SK-N-DZ (cell line): ENCODE measurements at regions not wholly inside any gene's neighbourhood (a gene's known extent, or its start where the extent isn't known, plus 50 kb on each side); places are given as distances from the start of the nearest gene placed in this dataset.
"Not testable (repeated sequence)": the region's sequence is repeated elsewhere in the genome, so short reads cannot be mapped to it uniquely, and the experiment has no call there.

Experiments used
- DNase-seq: peaks from one replicate; pipeline ENCODE4 v3.0.0-alpha.2; 2015; ENCODE audit warnings: low spot score

GRCh38 chr16:50449800-50450199 is 81.0 kb upstream of the BRD7 start:
- DNase-seq, result no peak

GRCh38 chr16:50448981-50449380 is 80.2 kb upstream of the BRD7 start:
- DNase-seq, result no peak

DNA sequence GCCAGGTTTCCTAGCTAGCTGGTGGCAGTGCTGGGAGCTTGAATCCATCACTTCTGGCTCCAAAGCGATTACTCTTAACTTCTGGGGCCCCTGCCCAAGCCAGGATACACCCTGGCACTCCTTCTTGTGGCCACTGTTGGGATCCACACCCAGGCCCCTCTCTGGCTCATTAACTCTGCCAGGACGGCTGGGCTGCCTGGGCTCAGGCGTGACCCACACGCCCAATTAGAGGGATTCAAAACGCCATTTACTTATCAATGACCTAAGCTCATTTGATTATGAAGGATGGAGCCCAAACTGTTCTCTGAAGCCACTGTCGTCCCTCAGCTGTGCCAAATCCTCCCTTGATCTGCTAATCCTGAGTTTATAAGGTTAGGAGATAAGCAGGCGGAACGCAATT is 79.7 kb upstream of the BRD7 start:
- DNase-seq, result no peak

DNA sequence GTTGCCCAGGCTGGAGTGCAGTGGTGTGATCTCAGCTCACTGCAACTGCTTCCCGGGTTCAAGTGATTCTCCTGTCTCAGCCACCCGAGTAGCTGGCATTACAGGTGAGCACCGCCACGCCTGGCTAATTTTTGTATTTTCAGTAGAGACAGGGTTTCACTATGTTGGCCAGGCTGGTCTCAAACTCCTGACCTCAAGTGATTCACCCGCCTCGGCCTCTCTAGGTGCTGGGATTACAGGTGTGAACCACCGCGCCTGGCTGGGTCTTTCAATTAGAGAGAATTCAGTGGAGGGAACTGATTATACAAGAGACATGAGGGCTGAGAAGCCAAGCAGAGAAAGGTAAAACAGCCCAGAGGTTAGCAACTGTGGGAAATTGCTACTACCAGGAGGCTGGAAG is 78.6 kb upstream of the BRD7 start:
- not testable (repeated sequence) for DNase-seq

DNA sequence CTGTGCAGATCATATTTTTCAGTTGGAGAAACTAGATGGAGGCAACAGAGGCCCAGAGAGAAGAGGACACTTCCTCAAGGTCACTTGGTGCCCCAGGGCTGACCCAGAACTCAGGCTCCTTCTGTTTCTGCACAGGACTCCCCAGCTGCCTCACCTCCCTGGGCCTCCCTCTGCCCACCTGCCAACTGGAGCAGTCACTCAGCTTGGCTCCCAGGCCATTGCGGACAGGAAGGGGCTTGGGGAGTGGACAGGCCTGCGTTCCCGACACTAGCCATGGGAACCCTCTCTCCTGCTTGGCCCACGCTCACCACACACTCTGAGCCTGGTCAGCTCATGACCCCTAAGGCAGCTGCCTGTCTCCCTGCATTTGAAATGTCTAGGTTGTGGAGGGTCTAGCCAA is 78.1 kb upstream of the BRD7 start:
- no peak for DNase-seq

- no peak for DNase-seq
Measured at GRCh38 chr16:50445621-50446555, 77.1 kb upstream of the BRD7 start.

GRCh38 chr16:50444526-50444925 is 75.7 kb upstream of the BRD7 start:
- no peak for DNase-seq

- DNase-seq, result no peak
Measured at GRCh38 chr16:50442221-50442620, 73.4 kb upstream of the BRD7 start.

DNA sequence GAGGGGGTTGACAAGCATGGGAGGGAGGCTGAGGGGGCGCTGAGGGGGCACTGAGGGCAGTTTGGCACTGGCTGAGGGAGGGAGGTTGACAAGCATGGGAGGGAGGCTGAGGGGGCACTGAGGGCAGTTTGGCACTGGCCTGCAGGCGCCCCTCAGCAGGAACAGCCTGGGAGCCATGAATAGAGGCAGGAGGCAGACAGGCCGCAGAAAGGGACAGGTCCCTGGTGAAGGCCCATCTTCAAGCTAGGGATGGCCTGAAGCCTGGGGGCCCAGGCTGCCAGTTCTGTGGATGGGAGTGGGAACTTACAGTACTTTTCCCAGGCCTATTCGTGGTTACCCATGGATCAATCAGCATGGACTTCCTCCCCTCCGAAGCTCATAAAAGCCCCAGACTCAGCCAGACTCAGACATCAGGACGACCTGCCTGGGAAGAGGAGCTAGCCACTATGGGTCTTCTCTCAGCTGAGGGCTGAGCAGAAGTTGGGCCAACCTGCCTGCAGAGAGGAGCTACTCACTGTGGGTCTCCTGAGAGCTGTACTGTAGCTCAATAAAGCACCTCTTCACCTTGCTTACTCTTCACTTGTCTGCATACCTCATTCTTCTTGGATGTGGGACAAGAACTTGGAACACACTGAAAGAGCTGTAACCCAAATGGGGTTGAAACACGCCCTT is 72.8 kb upstream of the BRD7 start:
- no peak for DNase-seq

- DNase-seq, result no peak
Measured at GRCh38 chr16:50440991-50441390, 72.2 kb upstream of the BRD7 start.

- no peak for DNase-seq
Measured at GRCh38 chr16:50440531-50440930, 71.7 kb upstream of the BRD7 start.

DNA sequence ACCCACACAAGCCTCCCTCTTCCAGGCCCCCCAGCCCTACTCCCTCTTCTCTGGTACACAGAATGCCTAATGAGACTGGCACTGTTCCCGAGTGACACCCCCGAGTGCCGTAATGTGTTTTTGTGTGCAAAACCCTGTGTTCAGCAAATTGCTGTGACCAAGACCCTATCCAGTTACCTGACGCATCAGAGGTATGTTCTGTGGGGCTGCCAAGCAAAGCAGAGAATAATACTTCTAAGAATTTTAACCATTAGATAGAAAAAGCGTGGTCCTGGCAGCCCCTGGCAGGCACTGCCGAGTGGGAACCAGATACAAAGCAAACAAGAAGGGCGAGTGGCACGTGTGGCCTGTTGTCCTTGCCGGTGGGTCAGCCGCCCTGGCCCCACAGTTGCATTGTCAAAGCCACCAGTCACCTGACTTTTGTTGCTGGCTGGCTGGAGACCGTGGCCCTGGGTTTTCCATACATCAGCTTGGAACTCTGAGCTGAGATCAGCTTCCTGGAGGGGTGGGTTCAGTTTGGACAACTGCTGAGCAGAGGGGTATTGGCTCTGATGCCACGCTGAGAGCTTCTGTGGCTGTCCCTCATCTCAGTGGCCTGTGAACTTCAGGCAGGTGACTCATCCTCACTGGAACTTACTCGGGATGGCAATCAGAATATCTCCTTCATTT is 69.1 kb upstream of the BRD7 start:
- no peak for DNase-seq

- no peak for DNase-seq
Measured at GRCh38 chr16:50436271-50436670, 67.5 kb upstream of the BRD7 start.

GRCh38 chr16:50434872-50435478 is 66.2 kb upstream of the BRD7 start:
- no peak for DNase-seq

- DNase-seq, result no peak
Measured at GRCh38 chr16:50430076-50430475, 61.3 kb upstream of the BRD7 start.

GRCh38 chr16:50428742-50429141 is 60.0 kb upstream of the BRD7 start:
- DNase-seq, result no peak

- no peak for DNase-seq
Measured at GRCh38 chr16:50428116-50428515, 59.3 kb upstream of the BRD7 start.

DNA sequence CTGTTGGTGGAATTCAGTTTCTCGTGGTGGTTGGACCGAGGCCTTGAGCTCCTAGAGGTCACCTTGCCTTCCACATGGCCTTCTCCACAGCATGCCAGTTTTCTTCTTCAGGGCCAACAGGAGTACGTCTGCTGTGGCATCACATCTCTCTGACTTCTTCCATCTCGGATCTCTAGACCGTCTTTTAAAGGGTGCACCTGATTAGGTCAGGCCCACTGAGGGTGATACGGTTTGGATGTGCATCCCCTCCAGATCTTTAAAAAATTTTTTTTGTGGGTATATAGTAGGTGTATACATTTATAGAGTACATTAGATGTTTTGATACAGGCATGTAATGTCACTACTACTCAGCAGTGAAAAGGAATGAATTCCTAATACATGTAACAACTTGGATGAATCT is 58.3 kb upstream of the BRD7 start:
- DNase-seq, result no peak

DNA sequence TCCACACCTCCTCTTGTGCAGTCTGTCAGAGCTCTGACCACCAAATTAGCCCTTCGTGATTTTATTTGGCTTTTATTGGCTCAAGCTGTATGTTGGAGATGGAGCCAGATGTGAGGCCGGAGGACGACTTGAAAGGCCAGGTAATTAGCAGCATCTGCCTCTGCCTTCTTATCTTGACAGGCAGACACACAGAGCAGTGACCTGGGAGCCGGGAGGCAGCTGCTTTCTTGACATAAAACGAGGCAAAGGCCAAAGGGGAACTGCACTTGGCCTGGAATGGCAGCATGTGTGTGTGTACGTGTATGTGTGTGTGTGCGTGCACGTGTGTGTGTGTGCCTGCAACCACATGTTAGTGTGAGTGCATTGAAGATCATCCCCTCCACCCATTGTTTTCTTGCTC is 56.9 kb upstream of the BRD7 start:
- peak; percentile 98 for DNase-seq

GRCh38 chr16:50425044-50425443 is 56.3 kb upstream of the BRD7 start:
- no peak for DNase-seq

DNA sequence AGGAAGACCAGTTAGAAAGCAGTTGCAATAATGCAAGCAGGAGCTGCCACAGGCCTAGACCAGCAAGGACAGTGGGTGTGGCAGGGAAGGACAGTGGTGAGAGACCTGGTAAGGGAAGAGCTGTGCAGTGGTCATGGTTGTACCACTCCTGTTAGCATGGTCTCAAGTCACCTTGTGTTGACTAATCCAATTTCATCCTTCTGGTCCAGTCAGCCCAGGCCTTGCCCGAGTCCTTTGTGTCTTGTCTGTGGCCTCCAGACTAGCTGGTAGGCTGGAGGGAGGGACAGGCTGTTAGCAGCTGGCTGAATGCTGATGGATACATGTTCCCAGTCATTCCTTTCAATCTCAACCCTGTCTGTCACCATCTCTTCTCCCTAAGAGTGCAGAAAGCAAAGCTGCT is 54.1 kb upstream of the BRD7 start:
- no peak for DNase-seq

- DNase-seq, result no peak
Measured at GRCh38 chr16:50419116-50419515, 50.3 kb upstream of the BRD7 start.
